WTC11 (cell line): ENCODE measurements at regions not wholly inside any gene's neighbourhood (a gene's known extent, or its start where the extent isn't known, plus 50 kb on each side); places are given as distances from the start of the nearest gene placed in this dataset.

Experiments used
- ATAC-seq: fragments of 200-7000 bp; cut with Tn5 transposase; 2 replicates; pipeline ENCODE4 v1.10.0; 2021; ENCODE audit warnings: mild to moderate bottlenecking, moderate library complexity
- CTCF ChIA-PET: fragments of 300-600 bp; sonication (Branson Sonifier 250); formaldehyde crosslinking; loops from one replicate; lab custom pipeline; 2021; ENCODE audit warnings: antibody characterized with exemption; lab: Charles Lee
- POLR2A ChIA-PET: fragments of 350-600 bp; sonication (Branson Sonifier 250); formaldehyde crosslinking; loops from one replicate; lab custom pipeline; 2021; ENCODE audit warnings: antibody characterized with exemption; lab: Charles Lee
- DNase-seq: peaks from one replicate; pipeline ENCODE4 v3.0.0; 2021; ENCODE audit warnings: low spot score
- H3K27ac Mint-ChIP-seq: 2 replicates; pipeline ENCODE4 v1.8.0; 2021; ENCODE audit warnings: mixed read lengths
- H3K27me3 Mint-ChIP-seq: 2 replicates; pipeline ENCODE4 v1.8.0; 2021; ENCODE audit warnings: low read depth, mild to moderate bottlenecking, moderate library complexity, mixed read lengths
- H3K36me3 Mint-ChIP-seq: 2 replicates; pipeline ENCODE4 v1.8.0; 2021; ENCODE audit warnings: mixed read lengths
- H3K4me1 Mint-ChIP-seq: 2 replicates; pipeline ENCODE4 v1.8.0; 2022; ENCODE audit warnings: mixed read lengths
- H3K4me3 Mint-ChIP-seq: 2 replicates; pipeline ENCODE4 v1.8.0; 2021; ENCODE audit warnings: mild to moderate bottlenecking, moderate library complexity, mixed read lengths
- H3K9me3 Mint-ChIP-seq: 2 replicates; pipeline ENCODE4 v1.8.0; 2021; ENCODE audit warnings: mixed read lengths
- ATF1 ChIP-seq: sonication (generic); formaldehyde crosslinking; IDR thresholded peaks from 2 replicates; pipeline ENCODE4 v1.8.1; 2023; ENCODE audit warnings: mild to moderate bottlenecking, moderate library complexity, missing genetic modification reagents
- E2F1 ChIP-seq: sonication (generic); formaldehyde crosslinking; IDR thresholded peaks from 2 replicates; pipeline ENCODE4 v1.8.0; 2022; ENCODE audit warnings: mild to moderate bottlenecking, missing genetic modification reagents
- ELF4 ChIP-seq: sonication (generic); formaldehyde crosslinking; IDR thresholded peaks from 2 replicates; pipeline ENCODE4 v1.8.1; 2022; ENCODE audit warnings: low read depth, mild to moderate bottlenecking, moderate library complexity, missing genetic modification reagents
- FOXP1 ChIP-seq: sonication (generic); formaldehyde crosslinking; IDR thresholded peaks from 2 replicates; pipeline ENCODE4 v1.8.0; 2022; ENCODE audit warnings: missing genetic modification reagents, mild to moderate bottlenecking, moderate library complexity, borderline replicate concordance
- GTF2I ChIP-seq: fragments of 250-450 bp; sonication (Bioruptor Pico); conservative IDR thresholded peaks from 2 replicates; pipeline ENCODE4 v1.4.0; 2021; ENCODE audit warnings: mild to moderate bottlenecking
- MXD4 ChIP-seq: fragments of 250-450 bp; sonication (Bioruptor Pico); IDR thresholded peaks from 2 replicates; pipeline ENCODE4 v1.8.0; 2021; ENCODE audit warnings: mild to moderate bottlenecking, moderate library complexity, borderline replicate concordance
- MYBL2 ChIP-seq: sonication (generic); formaldehyde crosslinking; IDR thresholded peaks from 2 replicates; pipeline ENCODE4 v1.8.1; 2023; ENCODE audit warnings: mild to moderate bottlenecking, moderate library complexity, missing genetic modification reagents
- SOX15 ChIP-seq: fragments of 250-450 bp; sonication (Bioruptor Pico); IDR thresholded peaks from 2 replicates; pipeline ENCODE4 v1.9.0; 2021; ENCODE audit warnings: mild to moderate bottlenecking
- ZBTB21 ChIP-seq: sonication (generic); formaldehyde crosslinking; IDR thresholded peaks from 2 replicates; pipeline ENCODE4 v1.8.1; 2023; ENCODE audit warnings: mild to moderate bottlenecking, missing genetic modification reagents, borderline replicate concordance
- ZNF138 ChIP-seq: sonication (generic); formaldehyde crosslinking; conservative IDR thresholded peaks from 2 replicates; pipeline ENCODE4 v1.8.1; 2022; ENCODE audit warnings: mild to moderate bottlenecking, moderate library complexity, missing genetic modification reagents
- ZNF281 ChIP-seq: sonication (generic); formaldehyde crosslinking; IDR thresholded peaks from 2 replicates; pipeline ENCODE4 v1.8.0; 2023; ENCODE audit warnings: mild to moderate bottlenecking, missing genetic modification reagents
- ZNF416 ChIP-seq: fragments of 250-450 bp; sonication (Bioruptor Pico); IDR thresholded peaks from 2 replicates; pipeline ENCODE4 v1.9.0; 2021; ENCODE audit warnings: mild to moderate bottlenecking, inconsistent platforms
- TF ChIP-seq, protein P1 (sequence below): sonication (generic); formaldehyde crosslinking; IDR thresholded peaks from 2 replicates; pipeline ENCODE4 v1.8.1; 2022; ENCODE audit warnings: missing genetic modification reagents, borderline replicate concordance
- TF ChIP-seq, protein P2 (sequence below): sonication (generic); formaldehyde crosslinking; IDR thresholded peaks from 2 replicates; pipeline ENCODE4 v1.8.1; 2023; ENCODE audit warnings: mild to moderate bottlenecking, moderate library complexity, missing genetic modification reagents
- TF ChIP-seq, protein P3 (sequence below): sonication (generic); formaldehyde crosslinking; IDR thresholded peaks from 2 replicates; pipeline ENCODE4 v1.8.0; 2022; ENCODE audit warnings: missing genetic modification reagents
- TF ChIP-seq, protein P4 (sequence below): sonication (generic); formaldehyde crosslinking; IDR thresholded peaks from 2 replicates; pipeline ENCODE4 v1.8.1; 2022; ENCODE audit warnings: mild to moderate bottlenecking, missing genetic modification reagents, moderate library complexity, borderline replicate concordance
- TF ChIP-seq, protein P5 (sequence below): sonication (generic); formaldehyde crosslinking; IDR thresholded peaks from 2 replicates; pipeline ENCODE4 v1.8.0; 2022; ENCODE audit warnings: mild to moderate bottlenecking, missing genetic modification reagents

DNA sequence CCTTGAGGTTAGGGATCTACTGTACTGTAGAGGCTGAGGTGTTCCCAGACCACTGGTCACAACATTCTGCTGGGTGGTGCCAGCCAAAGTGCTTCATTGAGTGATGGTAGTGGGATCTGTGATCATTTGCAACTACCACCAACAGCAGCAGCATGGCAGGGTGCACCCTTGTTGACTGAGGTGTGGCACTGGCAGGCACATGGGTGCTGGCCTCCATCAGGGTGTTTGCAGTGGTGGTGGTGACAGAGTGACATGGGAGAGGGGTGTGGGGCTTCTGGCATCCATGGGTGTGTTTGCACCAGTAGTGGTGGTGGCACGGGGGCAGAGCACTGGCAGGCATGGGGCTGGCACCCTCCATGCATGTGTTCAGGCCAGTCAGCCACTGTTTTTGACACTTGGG is 183.7 kb upstream of the LYPLAL1 start (continued):
- TF ChIP-seq, protein P1, sequence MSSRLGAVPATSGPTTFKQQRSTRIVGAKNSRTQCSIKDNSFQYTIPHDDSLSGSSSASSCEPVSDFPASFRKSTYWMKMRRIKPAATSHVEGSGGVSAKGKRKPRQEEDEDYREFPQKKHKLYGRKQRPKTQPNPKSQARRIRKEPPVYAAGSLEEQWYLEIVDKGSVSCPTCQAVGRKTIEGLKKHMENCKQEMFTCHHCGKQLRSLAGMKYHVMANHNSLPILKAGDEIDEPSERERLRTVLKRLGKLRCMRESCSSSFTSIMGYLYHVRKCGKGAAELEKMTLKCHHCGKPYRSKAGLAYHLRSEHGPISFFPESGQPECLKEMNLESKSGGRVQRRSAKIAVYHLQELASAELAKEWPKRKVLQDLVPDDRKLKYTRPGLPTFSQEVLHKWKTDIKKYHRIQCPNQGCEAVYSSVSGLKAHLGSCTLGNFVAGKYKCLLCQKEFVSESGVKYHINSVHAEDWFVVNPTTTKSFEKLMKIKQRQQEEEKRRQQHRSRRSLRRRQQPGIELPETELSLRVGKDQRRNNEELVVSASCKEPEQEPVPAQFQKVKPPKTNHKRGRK: no peak
- TF ChIP-seq, all 79 proteins: peak for 0

GRCh38 chr1:218991089-218991488 is 182.6 kb upstream of the LYPLAL1 start:
- POLR2A ChIA-PET: no interaction called here
- H3K4me3 Mint-ChIP-seq: no peak overlapping the region
- peaks cover 17% of the 10 kb centered on the region for H3K9me3 Mint-ChIP-seq
- no peaks in the 10 kb centered on the region for H3K4me1 Mint-ChIP-seq
- no peaks in the 10 kb centered on the region for H3K36me3 Mint-ChIP-seq
- CTCF ChIA-PET: no interaction called here
- H3K27me3 Mint-ChIP-seq: no peaks in the 10 kb centered on the region
- TF ChIP-seq, protein P2, sequence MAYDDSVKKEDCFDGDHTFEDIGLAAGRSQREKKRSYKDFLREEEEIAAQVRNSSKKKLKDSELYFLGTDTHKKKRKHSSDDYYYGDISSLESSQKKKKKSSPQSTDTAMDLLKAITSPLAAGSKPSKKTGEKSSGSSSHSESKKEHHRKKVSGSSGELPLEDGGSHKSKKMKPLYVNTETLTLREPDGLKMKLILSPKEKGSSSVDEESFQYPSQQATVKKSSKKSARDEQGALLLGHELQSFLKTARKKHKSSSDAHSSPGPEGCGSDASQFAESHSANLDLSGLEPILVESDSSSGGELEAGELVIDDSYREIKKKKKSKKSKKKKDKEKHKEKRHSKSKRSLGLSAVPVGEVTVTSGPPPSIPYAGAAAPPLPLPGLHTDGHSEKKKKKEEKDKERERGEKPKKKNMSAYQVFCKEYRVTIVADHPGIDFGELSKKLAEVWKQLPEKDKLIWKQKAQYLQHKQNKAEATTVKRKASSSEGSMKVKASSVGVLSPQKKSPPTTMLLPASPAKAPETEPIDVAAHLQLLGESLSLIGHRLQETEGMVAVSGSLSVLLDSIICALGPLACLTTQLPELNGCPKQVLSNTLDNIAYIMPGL (CRISPR knock-in tag): no peak
- no peak for TF ChIP-seq E2F1 (CRISPR knock-in tag)
- no peak for TF ChIP-seq ZNF416 (CRISPR knock-in tag)
- TF ChIP-seq ELF4 (CRISPR knock-in tag): no peak
- no peak for TF ChIP-seq SOX15 (CRISPR knock-in tag)
- no peak for TF ChIP-seq MYBL2 (CRISPR knock-in tag)
- TF ChIP-seq, all 79 proteins: peak for 0
- ATAC-seq: no peak
- no peak overlapping the region for H3K27ac Mint-ChIP-seq
- DNase-seq: no peak

DNA sequence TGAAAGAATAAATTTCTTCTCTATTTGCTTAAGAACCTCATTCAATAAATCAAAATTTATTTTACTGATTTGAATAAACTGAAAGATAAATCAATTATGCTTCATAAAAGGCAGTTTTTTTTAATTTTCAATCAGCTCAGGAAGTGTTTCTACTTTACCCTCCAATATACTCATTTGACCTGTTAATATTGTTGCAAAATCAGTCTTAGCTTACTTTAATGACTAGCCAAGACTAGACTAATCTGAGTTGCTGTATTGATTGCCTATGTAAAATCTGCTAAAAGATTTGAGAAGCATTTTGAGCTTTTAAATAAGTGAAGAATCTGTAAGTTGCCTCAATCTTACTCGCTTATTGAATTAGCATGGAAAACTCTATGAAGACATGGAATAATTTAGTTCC is 179.1 kb upstream of the LYPLAL1 start:
- H3K36me3 Mint-ChIP-seq: no peaks in the 10 kb centered on the region
- no peak for ATAC-seq
- no peak for DNase-seq
- no peak overlapping the region for H3K4me3 Mint-ChIP-seq
- no peak overlapping the region for H3K27ac Mint-ChIP-seq
- no peaks in the 10 kb centered on the region for H3K27me3 Mint-ChIP-seq
- H3K9me3 Mint-ChIP-seq: no peaks in the 10 kb centered on the region
- ChIA-PET CTCF (no interaction called here), POLR2A (no interaction called here)
- H3K4me1 Mint-ChIP-seq: no peaks in the 10 kb centered on the region
- TF ChIP-seq, protein P3, sequence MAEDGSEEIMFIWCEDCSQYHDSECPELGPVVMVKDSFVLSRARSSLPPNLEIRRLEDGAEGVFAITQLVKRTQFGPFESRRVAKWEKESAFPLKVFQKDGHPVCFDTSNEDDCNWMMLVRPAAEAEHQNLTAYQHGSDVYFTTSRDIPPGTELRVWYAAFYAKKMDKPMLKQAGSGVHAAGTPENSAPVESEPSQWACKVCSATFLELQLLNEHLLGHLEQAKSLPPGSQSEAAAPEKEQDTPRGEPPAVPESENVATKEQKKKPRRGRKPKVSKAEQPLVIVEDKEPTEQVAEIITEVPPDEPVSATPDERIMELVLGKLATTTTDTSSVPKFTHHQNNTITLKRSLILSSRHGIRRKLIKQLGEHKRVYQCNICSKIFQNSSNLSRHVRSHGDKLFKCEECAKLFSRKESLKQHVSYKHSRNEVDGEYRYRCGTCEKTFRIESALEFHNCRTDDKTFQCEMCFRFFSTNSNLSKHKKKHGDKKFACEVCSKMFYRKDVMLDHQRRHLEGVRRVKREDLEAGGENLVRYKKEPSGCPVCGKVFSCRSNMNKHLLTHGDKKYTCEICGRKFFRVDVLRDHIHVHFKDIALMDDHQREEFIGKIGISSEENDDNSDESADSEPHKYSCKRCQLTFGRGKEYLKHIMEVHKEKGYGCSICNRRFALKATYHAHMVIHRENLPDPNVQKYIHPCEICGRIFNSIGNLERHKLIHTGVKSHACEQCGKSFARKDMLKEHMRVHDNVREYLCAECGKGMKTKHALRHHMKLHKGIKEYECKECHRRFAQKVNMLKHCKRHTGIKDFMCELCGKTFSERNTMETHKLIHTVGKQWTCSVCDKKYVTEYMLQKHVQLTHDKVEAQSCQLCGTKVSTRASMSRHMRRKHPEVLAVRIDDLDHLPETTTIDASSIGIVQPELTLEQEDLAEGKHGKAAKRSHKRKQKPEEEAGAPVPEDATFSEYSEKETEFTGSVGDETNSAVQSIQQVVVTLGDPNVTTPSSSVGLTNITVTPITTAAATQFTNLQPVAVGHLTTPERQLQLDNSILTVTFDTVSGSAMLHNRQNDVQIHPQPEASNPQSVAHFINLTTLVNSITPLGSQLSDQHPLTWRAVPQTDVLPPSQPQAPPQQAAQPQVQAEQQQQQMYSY (CRISPR knock-in tag): no peak
- no peak for TF ChIP-seq ZNF281 (CRISPR knock-in tag)
- no peak for TF ChIP-seq FOXP1 (CRISPR knock-in tag)
- TF ChIP-seq GTF2I (CRISPR knock-in tag): no peak
- TF ChIP-seq MXD4 (CRISPR knock-in tag): no peak
- no peak for TF ChIP-seq ZNF138 (CRISPR knock-in tag)
- TF ChIP-seq, protein P4, sequence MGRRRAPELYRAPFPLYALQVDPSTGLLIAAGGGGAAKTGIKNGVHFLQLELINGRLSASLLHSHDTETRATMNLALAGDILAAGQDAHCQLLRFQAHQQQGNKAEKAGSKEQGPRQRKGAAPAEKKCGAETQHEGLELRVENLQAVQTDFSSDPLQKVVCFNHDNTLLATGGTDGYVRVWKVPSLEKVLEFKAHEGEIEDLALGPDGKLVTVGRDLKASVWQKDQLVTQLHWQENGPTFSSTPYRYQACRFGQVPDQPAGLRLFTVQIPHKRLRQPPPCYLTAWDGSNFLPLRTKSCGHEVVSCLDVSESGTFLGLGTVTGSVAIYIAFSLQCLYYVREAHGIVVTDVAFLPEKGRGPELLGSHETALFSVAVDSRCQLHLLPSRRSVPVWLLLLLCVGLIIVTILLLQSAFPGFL (CRISPR knock-in tag): no peak
- no peak for TF ChIP-seq ZNF416 (CRISPR knock-in tag)
- TF ChIP-seq ZBTB21 (CRISPR knock-in tag): no peak
- TF ChIP-seq, protein P5, sequence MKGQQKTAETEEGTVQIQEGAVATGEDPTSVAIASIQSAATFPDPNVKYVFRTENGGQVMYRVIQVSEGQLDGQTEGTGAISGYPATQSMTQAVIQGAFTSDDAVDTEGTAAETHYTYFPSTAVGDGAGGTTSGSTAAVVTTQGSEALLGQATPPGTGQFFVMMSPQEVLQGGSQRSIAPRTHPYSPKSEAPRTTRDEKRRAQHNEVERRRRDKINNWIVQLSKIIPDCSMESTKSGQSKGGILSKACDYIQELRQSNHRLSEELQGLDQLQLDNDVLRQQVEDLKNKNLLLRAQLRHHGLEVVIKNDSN (CRISPR knock-in tag): no peak
- TF ChIP-seq ATF1 (CRISPR knock-in tag): no peak
